Stomach (tissue), 8 donors: ENCODE measurements at regions not wholly inside any gene's neighbourhood (a gene's known extent, or its start where the extent isn't known, plus 50 kb on each side); places are given as distances from the start of the nearest gene placed in this dataset.

Source experiments
- DNase-seq, 2 donors: peaks; one replicate each; pipeline versions ENCODE4 v3.0.0 to v3.0.0-alpha.2; 2013 to 2019
- H3K27ac ChIP-seq, 5 donors: fragments of 200-600 bp in 4 of 5; sonication (generic) in 4 of 5; one replicate each; pipeline ENCODE4 v1.5.1; 2013 to 2019; ENCODE audit warnings: mild to moderate bottlenecking in 1 of 5, moderate library complexity in 1 of 5
- H3K27me3 ChIP-seq, 3 donors: fragments of 200-600 bp; sonication (generic); one replicate each; pipeline ENCODE4 v1.5.1; 2017 to 2019; ENCODE audit warnings: mixed run types in 1 of 3
- H3K36me3 ChIP-seq, 4 donors: fragments of 200-600 bp; sonication (generic); 1 replicate in 3 of 4; 2 replicates in 1 of 4; pipeline ENCODE4 v1.5.1; 2016 to 2019
- H3K4me1 ChIP-seq, 4 donors: fragments of 200-600 bp; sonication (generic); one replicate each; pipeline ENCODE4 v1.5.1; 2016 to 2019
- H3K4me3 ChIP-seq, 4 donors: fragments of 200-600 bp; sonication (generic) in 3 of 4; one replicate each; pipeline ENCODE4 v1.5.1; 2016 to 2019; ENCODE audit warnings: mild to moderate bottlenecking in 1 of 4
- H3K9me3 ChIP-seq, 4 donors: fragments of 200-600 bp; sonication (generic); one replicate each; pipeline ENCODE4 v1.5.1; 2016 to 2019
- EP300 ChIP-seq: sonication (generic); formaldehyde crosslinking; IDR thresholded peaks from one replicate; pipeline ENCODE4 v1.6.1; 2017; ENCODE audit warnings: antibody characterized with exemption
- POLR2A ChIP-seq, 4 donors: fragments of 450-650 bp; IDR thresholded peaks; one replicate each; pipeline ENCODE4 v1.6.1; 2016; ENCODE audit warnings: antibody characterized with exemption in 4 of 4, control low read depth in 2 of 4, mild to moderate bottlenecking in 1 of 4, moderate library complexity in 1 of 4
- POLR2AphosphoS5 ChIP-seq, 3 donors: sonication (generic); formaldehyde crosslinking; IDR thresholded peaks; one replicate each; pipeline ENCODE4 v1.6.1; 2016; ENCODE audit warnings: antibody characterized with exemption in 3 of 3
- WGBS, 5 donors: extraction: QIAGEN DNeasy Blood & Tissue Kit in 3 of 5; methylation state at CpG; one replicate each; pipeline versions ENCODE4 v1.1.5 to v1.1.7; 2013 to 2018; 5-methylcytosine and 5-hydroxymethylcytosine counted together
- intact Hi-C: fragments of 100-400 bp; cut with DNase I; formaldehyde crosslinking; loops from one replicate; pipeline ENCODE4 v1.15.1; 2023; ENCODE audit warnings: low total_unique reads
- TF ChIP-seq, protein P1 (sequence below), 7 experiments: fragments of 450-650 bp in 4 of 7; fragments of 200-600 bp in 3 of 7; sonication (generic) in 3 of 7; IDR thresholded peaks; one replicate each; pipeline ENCODE4 v1.5.1; 2016 to 2019; ENCODE audit warnings: antibody characterized with exemption in 7 of 7, control low read depth in 2 of 7, mild to moderate bottlenecking in 1 of 7
- donor health status: healthy with polysubstance abuse.
- donor health status: Bipolar disorder and iron deficiency.
- donor health status: healthy.

DNA sequence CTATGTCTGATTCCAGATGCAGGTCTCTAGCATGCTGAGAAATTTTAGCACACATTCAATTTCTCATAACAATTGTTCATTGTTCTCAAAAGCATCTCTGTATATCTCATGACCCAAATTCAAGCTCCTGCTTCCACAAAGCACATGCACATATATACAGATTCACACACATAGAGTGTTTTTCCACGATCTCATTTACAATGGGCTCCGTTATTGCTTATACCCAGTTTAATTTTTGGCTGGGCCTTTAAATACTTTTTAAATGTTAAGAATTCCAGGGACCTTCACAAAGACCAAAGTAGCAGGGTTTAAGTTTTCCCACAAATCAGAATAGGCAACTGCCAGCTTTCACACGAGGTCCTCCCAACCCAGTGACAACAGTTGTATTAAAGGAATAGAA lies 333.5 kb upstream of the SEMA6D start:
- TF ChIP-seq, protein P1, sequence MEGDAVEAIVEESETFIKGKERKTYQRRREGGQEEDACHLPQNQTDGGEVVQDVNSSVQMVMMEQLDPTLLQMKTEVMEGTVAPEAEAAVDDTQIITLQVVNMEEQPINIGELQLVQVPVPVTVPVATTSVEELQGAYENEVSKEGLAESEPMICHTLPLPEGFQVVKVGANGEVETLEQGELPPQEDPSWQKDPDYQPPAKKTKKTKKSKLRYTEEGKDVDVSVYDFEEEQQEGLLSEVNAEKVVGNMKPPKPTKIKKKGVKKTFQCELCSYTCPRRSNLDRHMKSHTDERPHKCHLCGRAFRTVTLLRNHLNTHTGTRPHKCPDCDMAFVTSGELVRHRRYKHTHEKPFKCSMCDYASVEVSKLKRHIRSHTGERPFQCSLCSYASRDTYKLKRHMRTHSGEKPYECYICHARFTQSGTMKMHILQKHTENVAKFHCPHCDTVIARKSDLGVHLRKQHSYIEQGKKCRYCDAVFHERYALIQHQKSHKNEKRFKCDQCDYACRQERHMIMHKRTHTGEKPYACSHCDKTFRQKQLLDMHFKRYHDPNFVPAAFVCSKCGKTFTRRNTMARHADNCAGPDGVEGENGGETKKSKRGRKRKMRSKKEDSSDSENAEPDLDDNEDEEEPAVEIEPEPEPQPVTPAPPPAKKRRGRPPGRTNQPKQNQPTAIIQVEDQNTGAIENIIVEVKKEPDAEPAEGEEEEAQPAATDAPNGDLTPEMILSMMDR (IDR thresholded peaks at IDR 0.05): no peak
- no peak for TF ChIP-seq EP300
- TF ChIP-seq POLR2A (IDR thresholded peaks at IDR 0.05): no peak
- TF ChIP-seq POLR2AphosphoS5 (IDR thresholded peaks at IDR 0.05): no peak

DNA sequence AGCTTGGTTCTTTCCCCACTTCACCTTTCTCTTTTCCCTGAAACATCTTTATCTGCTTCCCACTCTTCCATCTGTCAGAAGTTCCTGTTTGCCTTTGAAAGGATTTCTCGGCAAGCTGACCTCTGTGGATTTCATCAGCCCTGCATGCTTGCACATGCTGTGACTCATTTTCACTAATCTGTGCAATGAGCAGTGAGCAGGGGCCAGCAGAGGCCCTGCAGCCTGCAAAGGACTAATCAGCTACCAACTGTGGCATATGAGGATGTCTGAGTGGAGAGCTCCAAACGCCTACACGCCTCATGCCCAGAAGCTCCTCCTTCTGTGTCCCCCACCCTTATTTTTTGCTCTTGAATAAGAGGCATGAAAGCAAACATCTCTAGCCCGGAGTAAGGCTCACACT lies 333.0 kb upstream of the SEMA6D start:
- Histone ChIP-seq H3K9me3 (no peaks in the 10 kb centered on the region), H3K36me3 (no peaks in the 10 kb centered on the region), H3K27me3 (no peaks in the 10 kb centered on the region), H3K27ac (peak overlapping the region in 1 of 5 donors; percentile 14), H3K4me3 (no peak overlapping the region), H3K4me1 (peaks cover 0 to 11% (median 7%) of the 10 kb centered on the region in 4 donors)
- peak in 1 of 2 donors; percentile 50 for DNase-seq
- 41 to 58% (median 46%) methylated on average over 4 of the region's 4 CpGs for WGBS, 5 donors
- TF ChIP-seq, protein P1 (IDR thresholded peaks at IDR 0.05): no peak
- TF ChIP-seq POLR2A (IDR thresholded peaks at IDR 0.05) (no peak), EP300 (no peak), POLR2AphosphoS5 (IDR thresholded peaks at IDR 0.05) (peak in 1 of 3 donors; percentile 80)
- intact Hi-C loops: no loop called here

More for the DNA sequence above, 333.5 kb upstream of the SEMA6D start:
- Histone ChIP-seq H3K4me3 (no peak overlapping the region), H3K27me3 (no peaks in the 10 kb centered on the region), H3K36me3 (no peaks in the 10 kb centered on the region), H3K27ac (peak overlapping the region in 1 of 5 donors; percentile 14), H3K4me1 (peaks cover 0 to 11% (median 7%) of the 10 kb centered on the region in 4 donors), H3K9me3 (no peaks in the 10 kb centered on the region)
- no peak for DNase-seq
- 48 to 73% (median 69%) methylated on average over 3 of the region's 3 CpGs for WGBS, 5 donors
- intact Hi-C loops: no loop called here

DNA sequence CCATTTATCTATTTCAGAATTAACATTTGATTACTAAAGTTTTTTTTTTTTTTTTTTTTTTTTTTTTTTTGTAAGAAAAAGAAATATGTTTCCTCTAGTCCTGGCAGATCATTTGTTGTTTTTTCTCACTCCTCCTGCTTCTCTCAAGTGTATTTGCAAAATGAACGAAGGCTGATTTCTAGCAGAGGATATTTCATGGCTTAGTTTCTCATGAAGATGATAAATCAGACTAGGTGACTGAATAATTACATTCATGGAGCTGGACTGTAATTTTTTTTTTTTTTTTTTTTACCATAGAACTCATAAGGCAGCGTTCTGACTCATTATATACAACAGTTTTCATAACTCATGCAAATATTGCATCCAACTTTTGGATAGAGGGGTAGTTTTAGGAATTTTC lies 332.5 kb upstream of the SEMA6D start:
- no peak overlapping the region for H3K27ac ChIP-seq
- peaks cover 0 to 11% (median 7%) of the 10 kb centered on the region in 4 donors for H3K4me1 ChIP-seq
- H3K27me3 ChIP-seq: no peaks in the 10 kb centered on the region
- H3K36me3 ChIP-seq: no peaks in the 10 kb centered on the region
- no peaks in the 10 kb centered on the region for H3K9me3 ChIP-seq
- H3K4me3 ChIP-seq: no peak overlapping the region
- intact Hi-C loops: no loop called here
- TF ChIP-seq POLR2A (IDR thresholded peaks at IDR 0.05): no peak
- TF ChIP-seq POLR2AphosphoS5 (IDR thresholded peaks at IDR 0.05): no peak
- no peak for TF ChIP-seq EP300
- TF ChIP-seq, protein P1 (IDR thresholded peaks at IDR 0.05): no peak
- no peak for DNase-seq
- WGBS, 5 donors: 76 to 89% (median 80%) methylated on average over 2 of the region's 2 CpGs

DNA sequence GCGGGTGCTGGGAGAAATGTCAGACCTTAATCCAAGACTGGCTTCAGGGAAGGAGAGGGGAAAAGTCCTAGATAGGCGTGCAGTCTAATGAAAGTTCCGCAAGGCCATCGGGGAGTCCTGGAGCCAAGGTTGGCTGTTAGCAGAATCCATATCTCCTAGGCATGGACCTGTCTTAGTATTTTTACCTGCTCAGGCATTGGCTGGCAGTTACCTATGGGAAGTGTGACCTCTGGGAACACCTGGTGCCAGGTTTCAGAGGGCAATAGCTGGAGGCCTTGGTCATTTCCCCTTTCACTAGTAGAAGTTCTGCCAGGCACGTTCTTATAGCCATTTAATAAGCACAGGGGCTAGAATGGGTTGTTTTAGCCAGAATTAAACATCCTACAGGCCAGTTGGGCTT lies 330.8 kb upstream of the SEMA6D start:
- Histone ChIP-seq H3K4me3 (no peak overlapping the region), H3K4me1 (peaks cover 0 to 11% (median 7%) of the 10 kb centered on the region in 4 donors), H3K27ac (no peak overlapping the region), H3K9me3 (no peaks in the 10 kb centered on the region), H3K27me3 (no peaks in the 10 kb centered on the region), H3K36me3 (no peaks in the 10 kb centered on the region)
- TF ChIP-seq, protein P1 (IDR thresholded peaks at IDR 0.05): no peak
- no peak for TF ChIP-seq POLR2AphosphoS5 (IDR thresholded peaks at IDR 0.05)
- TF ChIP-seq EP300: no peak
- TF ChIP-seq POLR2A (IDR thresholded peaks at IDR 0.05): no peak
- WGBS, 5 donors: 82 to 94% (median 92%) methylated on average over 5 of the region's 5 CpGs
- intact Hi-C loops: no loop called here
- no peak for DNase-seq
